Thoracic aorta (tissue), 2 donors: ENCODE measurements at regions not wholly inside any gene's neighbourhood (a gene's known extent, or its start where the extent isn't known, plus 50 kb on each side); places are given as distances from the start of the nearest gene placed in this dataset.
"Not testable (repeated sequence)": the region's sequence is repeated elsewhere in the genome, so short reads cannot be mapped to it uniquely, and the experiment has no call there.

Source experiments
- ATAC-seq: fragments of 150-250 bp; one replicate; pipeline ENCODE4 v1.8.0; 2017; ENCODE audit warnings: low read depth; ENCODE audit not compliant: insufficient number of reproducible peaks, low FRiP score
- DNase-seq: peaks from one replicate; pipeline ENCODE4 v3.0.0-alpha.2; 2020; ENCODE audit warnings: low spot score
- H3K27ac ChIP-seq, 2 donors: fragments of 200-600 bp; sonication (generic); 1 replicate in 1 of 2; 2 replicates in 1 of 2; pipeline ENCODE4 v1.5.1; 2016; ENCODE audit warnings: mild to moderate bottlenecking in 2 of 2, moderate library complexity in 2 of 2
- H3K27me3 ChIP-seq: fragments of 200-600 bp; sonication (generic); replicated peaks from 2 replicates; pipeline ENCODE4 v1.6.0; 2016; ENCODE audit warnings: mild to moderate bottlenecking; ENCODE audit not compliant: insufficient read depth
- H3K36me3 ChIP-seq: fragments of 200-600 bp; sonication (generic); one replicate; pipeline ENCODE4 v1.5.1; 2016
- H3K4me1 ChIP-seq, 2 donors: fragments of 200-600 bp; sonication (generic); 1 replicate in 1 of 2; 2 replicates in 1 of 2; pipeline versions ENCODE4 v1.5.1 to v1.6.0; 2016; ENCODE audit warnings: low read depth in 2 of 2, mild to moderate bottlenecking in 1 of 2; ENCODE audit not compliant: control insufficient read depth in 1 of 2
- H3K4me3 ChIP-seq: fragments of 200-600 bp; sonication (generic); 2 replicates; pipeline ENCODE4 v1.5.1; 2016; ENCODE audit warnings: mild to moderate bottlenecking
- H3K9me3 ChIP-seq: fragments of 200-600 bp; sonication (generic); 2 replicates; pipeline ENCODE4 v1.5.1; 2016
- TF ChIP-seq, protein P1 (sequence below): fragments of 200-600 bp; sonication (generic); IDR thresholded peaks from one replicate; pipeline ENCODE4 v1.5.1; 2019; ENCODE audit warnings: antibody characterized with exemption

DNA sequence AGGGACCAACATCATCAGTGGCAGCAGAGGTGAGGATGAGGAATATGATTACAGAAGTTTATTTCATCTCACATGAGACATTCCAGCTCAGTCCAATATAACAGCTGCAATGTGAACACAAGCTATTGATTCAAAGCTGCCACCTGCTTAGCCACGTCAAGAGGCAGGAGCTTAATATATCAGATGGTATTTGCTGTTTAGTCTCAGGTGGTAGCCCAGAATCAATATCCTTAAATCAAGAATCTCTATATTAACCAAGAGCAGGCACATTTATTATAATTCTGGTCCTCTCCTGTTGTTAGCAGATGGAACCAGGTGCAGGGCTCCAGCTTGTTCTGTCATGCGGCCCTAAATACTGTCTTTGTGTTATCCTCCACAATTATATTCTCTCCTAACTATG is 431.6 kb downstream of the ICE1 start:
- no peaks in the 10 kb centered on the region for H3K36me3 ChIP-seq
- DNase-seq (no peak), ATAC-seq (no peak)
- H3K27me3 ChIP-seq, result no peaks in the 10 kb centered on the region
- no peaks in the 10 kb centered on the region for H3K4me1 ChIP-seq
- TF ChIP-seq, protein P1, sequence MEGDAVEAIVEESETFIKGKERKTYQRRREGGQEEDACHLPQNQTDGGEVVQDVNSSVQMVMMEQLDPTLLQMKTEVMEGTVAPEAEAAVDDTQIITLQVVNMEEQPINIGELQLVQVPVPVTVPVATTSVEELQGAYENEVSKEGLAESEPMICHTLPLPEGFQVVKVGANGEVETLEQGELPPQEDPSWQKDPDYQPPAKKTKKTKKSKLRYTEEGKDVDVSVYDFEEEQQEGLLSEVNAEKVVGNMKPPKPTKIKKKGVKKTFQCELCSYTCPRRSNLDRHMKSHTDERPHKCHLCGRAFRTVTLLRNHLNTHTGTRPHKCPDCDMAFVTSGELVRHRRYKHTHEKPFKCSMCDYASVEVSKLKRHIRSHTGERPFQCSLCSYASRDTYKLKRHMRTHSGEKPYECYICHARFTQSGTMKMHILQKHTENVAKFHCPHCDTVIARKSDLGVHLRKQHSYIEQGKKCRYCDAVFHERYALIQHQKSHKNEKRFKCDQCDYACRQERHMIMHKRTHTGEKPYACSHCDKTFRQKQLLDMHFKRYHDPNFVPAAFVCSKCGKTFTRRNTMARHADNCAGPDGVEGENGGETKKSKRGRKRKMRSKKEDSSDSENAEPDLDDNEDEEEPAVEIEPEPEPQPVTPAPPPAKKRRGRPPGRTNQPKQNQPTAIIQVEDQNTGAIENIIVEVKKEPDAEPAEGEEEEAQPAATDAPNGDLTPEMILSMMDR, result no peak
- no peaks in the 10 kb centered on the region for H3K9me3 ChIP-seq
- no peak overlapping the region for H3K27ac ChIP-seq
- H3K4me3 ChIP-seq, result no peak overlapping the region

DNA sequence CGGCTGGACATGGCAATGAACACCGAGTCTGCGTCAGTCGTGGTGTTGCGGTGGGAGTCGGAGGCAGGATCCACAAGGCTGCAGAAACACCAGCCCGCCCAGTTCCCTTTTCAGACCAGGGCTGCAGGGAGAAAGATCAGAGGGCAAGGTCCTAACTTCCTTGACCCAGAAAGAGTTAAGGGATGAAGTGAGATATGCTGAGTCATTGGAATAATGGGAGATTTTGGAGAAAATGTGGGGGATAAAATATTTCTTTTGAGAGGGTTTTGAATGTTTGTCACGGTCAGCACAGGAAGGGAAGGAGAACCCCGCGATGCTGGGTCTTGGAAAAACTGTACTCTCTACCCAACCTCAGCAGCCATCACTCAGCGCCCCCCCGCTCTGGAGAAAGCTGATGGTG is 416.0 kb downstream of the ICE1 start:
- Histone ChIP-seq H3K4me3 (no peak overlapping the region), H3K4me1 (no peaks in the 10 kb centered on the region), H3K9me3 (no peaks in the 10 kb centered on the region), H3K27me3 (no peaks in the 10 kb centered on the region), H3K27ac (no peak overlapping the region), H3K36me3 (no peaks in the 10 kb centered on the region)
- no peak for ATAC-seq
- TF ChIP-seq, protein P1, result no peak
- no peak for DNase-seq

DNA sequence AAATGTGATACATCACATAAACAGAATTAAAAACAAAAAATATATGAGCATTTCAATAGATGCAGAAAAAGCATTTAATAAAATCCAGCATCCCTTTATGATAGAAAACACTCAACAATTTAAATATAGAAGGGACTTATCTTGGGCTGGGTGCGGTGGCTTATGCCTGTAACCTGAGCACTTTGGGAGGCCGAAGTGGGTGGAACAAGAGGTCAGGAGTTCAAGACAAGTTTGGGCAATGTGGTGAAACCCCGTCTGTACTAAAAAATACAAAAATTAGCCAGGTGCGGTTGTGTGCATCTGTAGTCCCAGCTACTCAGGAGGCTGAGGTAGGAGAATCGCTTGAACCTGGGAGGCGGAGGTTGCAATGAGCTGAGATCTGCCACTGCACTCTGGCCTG is 409.1 kb downstream of the ICE1 start:
- H3K27me3 ChIP-seq, ATAC-seq, DNase-seq, H3K4me1 ChIP-seq, H3K36me3 ChIP-seq, H3K4me3 ChIP-seq, H3K27ac ChIP-seq, H3K9me3 ChIP-seq: not testable (repeated sequence)

DNA sequence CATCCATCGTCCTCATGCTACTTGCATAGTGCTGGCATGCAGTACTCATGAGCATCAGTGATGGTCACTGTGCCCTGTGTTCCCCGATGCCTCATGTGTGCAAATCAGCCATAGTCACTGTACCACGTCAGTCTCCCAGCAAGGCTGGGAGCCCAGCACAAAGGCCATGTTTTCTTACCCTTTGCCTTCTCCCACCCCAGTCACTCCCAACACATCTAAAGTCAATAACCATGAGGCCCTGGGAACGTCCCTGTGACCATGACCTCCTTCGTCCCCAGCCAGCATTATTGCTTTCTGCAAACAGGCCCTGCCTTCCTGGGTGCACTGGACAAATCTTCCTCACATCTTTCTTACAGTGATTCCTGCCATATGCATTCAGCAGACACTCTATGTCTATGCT is 406.1 kb downstream of the ICE1 start:
- no peaks in the 10 kb centered on the region for H3K36me3 ChIP-seq
- no peak overlapping the region for H3K27ac ChIP-seq
- no peak for ATAC-seq
- H3K4me1 ChIP-seq, result no peaks in the 10 kb centered on the region
- DNase-seq, result no peak
- no peak overlapping the region for H3K4me3 ChIP-seq
- H3K9me3 ChIP-seq, result no peaks in the 10 kb centered on the region
- TF ChIP-seq, protein P1, result no peak
- no peaks in the 10 kb centered on the region for H3K27me3 ChIP-seq

DNA sequence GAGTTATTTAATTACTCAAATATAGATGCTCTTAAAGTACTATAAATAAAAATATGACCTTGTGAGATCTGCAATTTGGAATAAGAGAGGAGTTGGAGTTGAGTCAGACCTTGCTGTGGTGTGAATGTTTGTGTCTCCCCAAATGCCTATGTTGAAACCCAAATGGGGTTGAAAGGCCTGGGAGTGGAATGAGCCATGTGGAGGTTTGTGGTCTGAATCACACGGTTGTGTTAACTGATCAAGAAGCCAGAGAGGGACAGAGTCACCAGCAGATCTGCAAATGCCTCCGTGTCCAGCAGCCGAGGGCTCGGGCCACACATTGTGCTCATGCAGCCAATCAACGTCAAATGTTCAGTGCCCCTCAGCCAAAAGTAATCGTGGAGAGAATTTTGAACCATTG is 404.4 kb downstream of the ICE1 start:
- H3K9me3 ChIP-seq, result no peaks in the 10 kb centered on the region
- no peak overlapping the region for H3K27ac ChIP-seq
- TF ChIP-seq, protein P1, result no peak
- no peaks in the 10 kb centered on the region for H3K27me3 ChIP-seq
- ATAC-seq (no peak), DNase-seq (no peak)
- no peaks in the 10 kb centered on the region for H3K4me1 ChIP-seq
- no peaks in the 10 kb centered on the region for H3K36me3 ChIP-seq
- no peak overlapping the region for H3K4me3 ChIP-seq

DNA sequence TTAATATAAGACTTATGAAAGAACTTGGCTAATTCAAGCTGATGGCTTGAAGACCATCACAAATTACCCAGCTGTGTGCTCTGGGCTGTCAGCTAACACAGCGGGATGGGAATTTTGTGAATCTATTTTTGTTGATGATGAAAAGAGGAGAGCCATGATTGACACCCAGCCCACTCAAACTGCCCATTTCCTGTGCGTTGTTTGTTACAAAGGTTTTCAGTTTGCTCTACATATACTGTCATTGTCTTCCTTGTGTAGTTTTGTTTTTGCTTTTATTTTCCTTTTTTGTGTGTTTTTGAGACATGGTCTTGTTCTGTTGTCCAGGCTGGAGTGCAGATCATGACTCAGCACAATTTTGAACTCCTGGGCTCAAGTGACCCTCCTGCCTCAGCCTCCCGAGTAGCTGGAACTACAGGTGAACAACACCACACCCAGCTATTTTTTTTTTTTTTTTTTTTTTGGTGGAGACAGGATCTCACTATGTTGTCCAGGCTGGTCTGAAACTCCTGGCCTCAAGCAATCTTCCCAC is 400.3 kb downstream of the ICE1 start:
- no peak overlapping the region for H3K4me3 ChIP-seq
- TF ChIP-seq, protein P1, result no peak
- ATAC-seq (no peak), DNase-seq (no peak)
- H3K27me3 ChIP-seq, result no peaks in the 10 kb centered on the region
- H3K4me1 ChIP-seq, result no peaks in the 10 kb centered on the region
- H3K27ac ChIP-seq, result no peak overlapping the region
- H3K36me3 ChIP-seq, result no peaks in the 10 kb centered on the region
- no peaks in the 10 kb centered on the region for H3K9me3 ChIP-seq
